Stimulated activated naive CD8-positive, alpha-beta T cell treated with anti-CD3 and anti-CD28 coated beads, Interleukin-15, Interleukin-2, amounts not matched to agents 100 ng/mL and 50 ng/mL, for 24 hours (primary cell): ENCODE measurements at regions not wholly inside any gene's neighbourhood (a gene's known extent, or its start where the extent isn't known, plus 50 kb on each side); places are given as distances from the start of the nearest gene placed in this dataset.
A peak's percentile ranks its signal among the peaks of the same experiment; 100 is the strongest.

Experiments used
- H3K27ac Mint-ChIP-seq: one replicate; pipeline ENCODE4 v1.8.0; 2021; ENCODE audit warnings: mild to moderate bottlenecking, mixed read lengths
- H3K27me3 Mint-ChIP-seq: one replicate; pipeline ENCODE4 v1.8.0; 2021; ENCODE audit warnings: mixed read lengths
- H3K36me3 Mint-ChIP-seq: one replicate; pipeline ENCODE4 v1.8.0; 2021; ENCODE audit warnings: low read depth, mixed read lengths
- H3K4me1 Mint-ChIP-seq: one replicate; pipeline ENCODE4 v1.8.0; 2021; ENCODE audit warnings: low read depth, mixed read lengths
- H3K4me3 Mint-ChIP-seq: one replicate; pipeline ENCODE4 v1.8.0; 2021; ENCODE audit warnings: mild to moderate bottlenecking, mixed read lengths
- H3K9me3 Mint-ChIP-seq: one replicate; pipeline ENCODE4 v1.8.0; 2021; ENCODE audit warnings: mixed read lengths

- Mint-ChIP-seq H3K4me1 (no peaks in the 10 kb centered on the region), H3K36me3 (no peaks in the 10 kb centered on the region), H3K27ac (no peak overlapping the region), H3K27me3 (peaks cover 25% of the 10 kb centered on the region), H3K4me3 (no peak overlapping the region), H3K9me3 (peaks cover 3% of the 10 kb centered on the region)
Measured at GRCh38 chr2:54360055-54360792, 95.9 kb upstream of the SPTBN1 start.

GRCh38 chr2:54364409-54364808 is 91.7 kb upstream of the SPTBN1 start:
- Mint-ChIP-seq H3K27me3 (peaks cover 32% of the 10 kb centered on the region), H3K27ac (no peak overlapping the region), H3K4me1 (no peaks in the 10 kb centered on the region), H3K4me3 (no peak overlapping the region), H3K36me3 (peaks cover 4% of the 10 kb centered on the region), H3K9me3 (peaks cover 21% of the 10 kb centered on the region)

GRCh38 chr2:54365661-54366060 is 90.5 kb upstream of the SPTBN1 start:
- Mint-ChIP-seq H3K4me3 (no peak overlapping the region), H3K36me3 (peaks cover 4% of the 10 kb centered on the region), H3K4me1 (no peaks in the 10 kb centered on the region), H3K27ac (no peak overlapping the region), H3K27me3 (peaks cover 27% of the 10 kb centered on the region), H3K9me3 (peaks cover 21% of the 10 kb centered on the region)

GRCh38 chr2:54366487-54367280 is 89.4 kb upstream of the SPTBN1 start:
- H3K27ac Mint-ChIP-seq = no peak overlapping the region
- H3K27me3 Mint-ChIP-seq = peaks cover 27% of the 10 kb centered on the region
- peaks cover 4% of the 10 kb centered on the region for H3K36me3 Mint-ChIP-seq
- no peak overlapping the region for H3K4me3 Mint-ChIP-seq
- no peaks in the 10 kb centered on the region for H3K4me1 Mint-ChIP-seq
- peaks cover 21% of the 10 kb centered on the region for H3K9me3 Mint-ChIP-seq

- H3K4me1 Mint-ChIP-seq = no peaks in the 10 kb centered on the region
- H3K9me3 Mint-ChIP-seq = peaks cover 17% of the 10 kb centered on the region
- H3K27ac Mint-ChIP-seq = no peak overlapping the region
- H3K27me3 Mint-ChIP-seq = peaks cover 29% of the 10 kb centered on the region
- H3K4me3 Mint-ChIP-seq = no peak overlapping the region
- peaks cover 4% of the 10 kb centered on the region for H3K36me3 Mint-ChIP-seq
Measured at GRCh38 chr2:54370405-54371104, 85.6 kb upstream of the SPTBN1 start.

GRCh38 chr2:54371460-54372065 is 84.6 kb upstream of the SPTBN1 start:
- H3K4me1 Mint-ChIP-seq = no peaks in the 10 kb centered on the region
- H3K27ac Mint-ChIP-seq = no peak overlapping the region
- H3K9me3 Mint-ChIP-seq = peaks cover 14% of the 10 kb centered on the region
- H3K36me3 Mint-ChIP-seq = peaks cover 4% of the 10 kb centered on the region
- H3K4me3 Mint-ChIP-seq = no peak overlapping the region
- peaks cover 30% of the 10 kb centered on the region for H3K27me3 Mint-ChIP-seq

GRCh38 chr2:54372361-54372760 is 83.8 kb upstream of the SPTBN1 start:
- Mint-ChIP-seq H3K36me3 (peaks cover 4% of the 10 kb centered on the region), H3K4me3 (no peak overlapping the region), H3K9me3 (peaks cover 14% of the 10 kb centered on the region), H3K27ac (no peak overlapping the region), H3K4me1 (no peaks in the 10 kb centered on the region), H3K27me3 (peaks cover 31% of the 10 kb centered on the region)

- Mint-ChIP-seq H3K27me3 (peaks cover 23% of the 10 kb centered on the region), H3K4me1 (no peaks in the 10 kb centered on the region), H3K9me3 (peaks cover 4% of the 10 kb centered on the region), H3K4me3 (no peak overlapping the region), H3K36me3 (no peaks in the 10 kb centered on the region), H3K27ac (peak overlapping the region; percentile 11)
Measured at GRCh38 chr2:54373855-54374254, 82.3 kb upstream of the SPTBN1 start.

- H3K4me3 Mint-ChIP-seq = no peak overlapping the region
- H3K9me3 Mint-ChIP-seq = no peaks in the 10 kb centered on the region
- H3K36me3 Mint-ChIP-seq = no peaks in the 10 kb centered on the region
- H3K4me1 Mint-ChIP-seq = no peaks in the 10 kb centered on the region
- H3K27ac Mint-ChIP-seq = no peak overlapping the region
- peaks cover 24% of the 10 kb centered on the region for H3K27me3 Mint-ChIP-seq
Measured at GRCh38 chr2:54374591-54375364, 81.3 kb upstream of the SPTBN1 start.

- no peak overlapping the region for H3K4me3 Mint-ChIP-seq
- H3K27ac Mint-ChIP-seq = no peak overlapping the region
- no peaks in the 10 kb centered on the region for H3K9me3 Mint-ChIP-seq
- H3K36me3 Mint-ChIP-seq = no peaks in the 10 kb centered on the region
- H3K27me3 Mint-ChIP-seq = peaks cover 24% of the 10 kb centered on the region
- no peaks in the 10 kb centered on the region for H3K4me1 Mint-ChIP-seq
Measured at GRCh38 chr2:54377451-54377850, 78.7 kb upstream of the SPTBN1 start.

GRCh38 chr2:54377901-54378493 is 78.1 kb upstream of the SPTBN1 start:
- no peak overlapping the region for H3K4me3 Mint-ChIP-seq

GRCh38 chr2:54380670-54381069 is 75.5 kb upstream of the SPTBN1 start:
- peaks cover 11% of the 10 kb centered on the region for H3K27me3 Mint-ChIP-seq
- H3K27ac Mint-ChIP-seq = no peak overlapping the region
- H3K4me1 Mint-ChIP-seq = no peaks in the 10 kb centered on the region
- H3K9me3 Mint-ChIP-seq = no peaks in the 10 kb centered on the region
- H3K36me3 Mint-ChIP-seq = no peaks in the 10 kb centered on the region
- no peak overlapping the region for H3K4me3 Mint-ChIP-seq

More at GRCh38 chr2:54377901-54378493, 78.1 kb upstream of the SPTBN1 start:
- H3K4me1 Mint-ChIP-seq = no peaks in the 10 kb centered on the region
- no peak overlapping the region for H3K27ac Mint-ChIP-seq
- no peaks in the 10 kb centered on the region for H3K36me3 Mint-ChIP-seq
- H3K9me3 Mint-ChIP-seq = no peaks in the 10 kb centered on the region
- peaks cover 24% of the 10 kb centered on the region for H3K27me3 Mint-ChIP-seq

GRCh38 chr2:54381293-54381692 is 74.8 kb upstream of the SPTBN1 start:
- Mint-ChIP-seq H3K27ac (no peak overlapping the region), H3K36me3 (no peaks in the 10 kb centered on the region), H3K9me3 (no peaks in the 10 kb centered on the region), H3K4me3 (no peak overlapping the region), H3K27me3 (peaks cover 9% of the 10 kb centered on the region), H3K4me1 (no peaks in the 10 kb centered on the region)

- no peak overlapping the region for H3K27ac Mint-ChIP-seq
- H3K36me3 Mint-ChIP-seq = no peaks in the 10 kb centered on the region
- no peaks in the 10 kb centered on the region for H3K4me1 Mint-ChIP-seq
- H3K9me3 Mint-ChIP-seq = no peaks in the 10 kb centered on the region
- peaks cover 6% of the 10 kb centered on the region for H3K27me3 Mint-ChIP-seq
- H3K4me3 Mint-ChIP-seq = no peak overlapping the region
Measured at GRCh38 chr2:54382601-54383000, 73.5 kb upstream of the SPTBN1 start.
